ENCODE measurements at regions not wholly inside any gene's neighbourhood (a gene's known extent, or its start where the extent isn't known, plus 50 kb on each side); places are given as distances from the start of the nearest gene placed in this dataset.
"Not testable (repeated sequence)": the region's sequence is repeated elsewhere in the genome, so short reads cannot be mapped to it uniquely, and the experiment has no call there.

DNA sequence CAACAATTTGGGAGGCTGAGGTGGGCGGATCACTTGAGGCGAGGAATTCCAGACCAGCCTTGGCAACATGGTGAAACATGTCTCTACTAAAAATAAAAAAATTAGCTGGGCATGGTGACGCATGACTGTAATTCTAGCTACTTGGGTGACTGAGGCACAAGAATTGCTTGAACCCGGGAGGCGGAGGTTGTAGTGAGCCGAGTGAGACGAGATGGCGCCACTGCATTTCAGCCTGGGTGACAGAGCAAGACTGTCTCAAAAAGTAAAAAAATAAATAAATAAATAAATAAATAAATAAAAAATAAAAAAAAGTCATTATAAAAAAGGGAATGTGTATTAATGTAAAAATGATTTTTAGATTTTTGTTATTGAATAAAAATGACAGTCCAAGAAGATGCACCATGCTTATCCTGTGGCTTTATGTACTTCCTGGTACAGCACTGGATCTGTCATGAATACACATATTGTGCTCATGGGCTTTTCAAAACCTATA, 658.8 kb upstream of the LRRN3 start:
- no peak for DNase-seq

DNA sequence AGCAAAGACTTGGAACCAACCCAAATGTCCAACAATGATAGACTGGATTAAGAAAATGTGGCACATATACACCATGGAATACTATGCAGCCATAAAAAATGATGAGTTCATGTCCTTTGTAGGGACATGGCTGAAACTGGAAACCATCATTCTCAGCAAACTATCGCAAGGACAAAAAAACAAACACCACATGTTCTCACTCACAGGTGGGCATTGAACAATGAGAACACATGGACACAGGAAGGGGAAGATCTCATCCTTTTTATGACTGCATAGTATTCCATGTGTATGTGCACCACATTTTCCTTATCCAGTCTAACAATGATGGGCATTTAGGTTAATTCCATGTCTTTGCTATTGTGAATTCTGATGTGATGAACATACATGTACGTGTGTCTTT, 652.0 kb upstream of the LRRN3 start:
- DNase-seq: not testable (repeated sequence)

DNA sequence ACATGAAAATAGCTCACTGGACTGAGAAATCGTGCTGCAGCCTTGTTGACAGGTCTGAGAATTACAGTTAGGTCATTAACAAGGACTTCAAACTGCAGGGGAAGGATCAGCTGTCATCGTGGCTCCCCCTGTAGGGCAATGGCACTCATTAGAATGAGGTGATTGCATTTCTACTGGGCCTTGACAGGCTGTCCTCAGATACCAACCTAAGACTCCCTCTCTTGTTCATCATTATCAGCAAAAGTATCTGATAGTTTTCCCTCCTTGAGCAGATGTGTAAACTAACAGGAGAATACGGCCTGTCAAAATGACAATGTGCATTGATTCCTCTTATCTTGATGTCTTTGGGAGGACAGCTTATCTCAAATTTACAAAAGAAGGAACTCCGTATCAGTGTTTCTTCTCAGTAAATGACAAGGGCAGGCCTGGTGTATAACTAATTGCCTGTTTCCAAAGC, 648.5 kb upstream of the LRRN3 start:
- peak; percentile 44 for DNase-seq

DNA sequence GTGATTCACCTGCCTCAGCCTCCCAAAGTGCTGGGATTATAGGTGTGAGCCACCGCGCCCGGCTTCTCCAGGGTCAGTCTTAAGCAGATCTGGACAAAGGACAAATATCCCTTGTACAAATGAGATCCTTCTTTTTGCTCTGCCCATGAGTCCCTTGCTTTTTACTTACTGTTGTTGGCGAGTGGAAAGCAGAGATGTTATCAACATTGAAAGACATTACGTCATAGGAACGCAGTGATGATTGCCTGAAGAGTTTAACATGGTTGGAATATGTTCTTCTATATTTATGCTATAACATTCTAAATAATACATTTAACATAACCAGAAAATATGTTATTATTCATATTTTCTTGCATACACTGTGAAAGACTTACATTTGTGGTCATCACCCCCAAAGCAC, 644.3 kb upstream of the LRRN3 start:
- no peak for DNase-seq

DNA sequence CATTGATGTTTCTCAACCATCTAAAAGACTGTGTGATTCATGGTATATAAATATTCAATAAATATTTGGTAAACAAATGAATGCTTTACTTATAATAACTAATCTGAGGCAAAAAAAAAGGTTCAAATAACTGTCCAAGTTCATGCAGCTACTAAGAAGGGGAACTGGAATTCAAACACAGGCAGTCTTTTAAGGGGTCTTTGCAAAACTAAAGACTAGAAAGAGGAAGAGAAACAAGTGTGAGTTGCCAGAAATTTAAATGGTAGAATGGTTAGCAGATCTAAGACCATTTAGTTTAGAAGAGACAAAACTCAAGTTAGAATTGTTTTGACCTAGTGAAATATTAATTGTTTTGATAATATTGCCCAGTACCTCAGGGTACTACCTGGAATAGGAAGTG, 642.0 kb upstream of the LRRN3 start:
- peak; percentile 88 for DNase-seq

DNA sequence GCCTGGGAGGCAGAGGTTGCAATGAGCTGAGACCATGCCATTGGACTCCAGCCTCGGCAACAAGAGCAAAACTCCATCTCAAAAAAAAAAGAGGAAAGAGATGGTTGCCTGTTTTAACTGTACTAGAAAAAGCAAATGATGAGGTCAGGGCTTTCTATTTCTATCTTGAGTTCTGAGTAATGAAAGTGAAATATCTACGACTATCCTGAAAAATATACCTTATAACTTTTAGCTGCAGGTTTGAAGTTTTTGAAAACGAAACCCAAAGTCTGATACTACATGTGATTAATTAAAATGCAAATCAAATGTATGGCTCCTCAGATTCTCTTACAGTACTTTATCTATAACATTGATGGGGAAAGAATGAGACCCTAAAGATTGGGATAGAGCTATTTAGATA, 636.2 kb upstream of the LRRN3 start:
- peak; percentile 40 for DNase-seq

DNA sequence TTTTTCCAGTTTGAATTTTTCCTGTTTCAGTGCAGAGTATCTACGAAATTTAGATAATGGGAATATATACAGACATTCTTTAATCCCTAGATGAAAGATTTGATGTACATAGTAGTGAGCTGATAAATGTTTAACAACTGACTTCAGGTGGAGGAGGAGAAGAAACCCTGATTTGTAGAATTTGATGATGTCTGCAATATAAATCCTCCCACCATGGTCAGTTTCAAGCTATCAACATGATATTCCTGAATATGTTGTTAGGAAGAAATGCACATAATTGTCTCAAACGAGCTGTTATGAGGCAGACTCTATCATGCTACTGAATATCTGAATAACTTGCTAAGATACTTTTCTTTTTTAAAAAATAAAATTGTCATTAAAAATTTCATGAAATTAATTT, 629.3 kb upstream of the LRRN3 start:
- no peak for DNase-seq

DNA sequence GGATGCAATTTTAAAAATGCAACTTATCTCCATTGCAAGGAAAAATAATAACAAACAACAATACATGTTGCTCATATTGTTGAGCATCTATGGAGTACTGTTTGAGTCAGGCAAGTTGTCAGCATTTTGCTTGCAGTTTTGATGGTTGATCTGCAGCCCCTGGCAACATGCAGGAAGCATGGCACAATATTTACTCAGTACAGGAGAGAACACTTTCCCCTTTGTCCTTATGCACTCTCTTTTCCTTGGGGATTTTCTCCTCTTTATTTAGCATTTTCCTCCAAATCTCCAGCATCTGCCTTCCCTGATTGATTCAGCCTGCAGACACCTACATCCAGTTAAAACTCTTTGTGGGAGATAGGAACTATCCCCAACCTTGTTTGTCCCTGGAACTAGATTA, 620.5 kb upstream of the LRRN3 start:
- DNase-seq: no peak

DNA sequence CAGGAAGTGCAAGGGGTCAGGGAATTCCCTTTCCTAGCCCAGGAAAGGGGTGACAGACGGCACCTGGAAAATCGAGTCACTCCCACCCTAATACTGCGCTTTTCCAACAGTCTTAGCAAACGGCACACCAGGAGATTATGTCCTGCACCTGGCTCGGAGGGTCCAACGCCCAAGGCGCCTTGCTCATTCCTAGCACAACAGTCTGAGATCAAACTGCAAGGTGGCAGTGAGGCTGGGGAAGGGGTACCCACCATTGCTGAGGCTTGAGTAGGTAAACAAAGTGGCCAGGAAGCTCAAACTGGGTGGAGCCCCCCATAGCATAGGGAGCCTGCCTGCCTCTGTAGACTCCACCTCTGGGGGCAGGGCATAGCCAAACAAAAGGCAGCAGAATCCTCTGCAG, 618.5 kb upstream of the LRRN3 start:
- not testable (repeated sequence) for DNase-seq

DNA sequence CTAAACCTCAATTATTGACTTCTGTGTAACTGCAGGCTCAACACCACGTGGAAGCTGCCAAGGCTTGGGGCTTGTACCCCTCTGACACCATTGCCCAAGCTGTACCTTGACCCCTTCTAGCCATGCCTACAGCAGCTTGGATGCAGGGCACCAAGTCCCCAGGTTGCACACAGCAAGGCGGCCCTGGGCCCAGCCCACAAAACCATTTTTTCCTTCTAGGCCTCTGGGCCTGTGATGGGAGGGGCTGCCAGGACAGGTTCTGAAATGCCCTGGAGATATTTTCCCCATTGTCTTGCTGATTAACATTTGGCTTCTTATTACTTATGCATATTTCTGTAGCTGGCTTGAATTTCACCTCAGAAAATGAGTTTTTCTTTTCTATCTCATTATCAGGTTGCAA, 610.0 kb upstream of the LRRN3 start:
- no peak for DNase-seq

DNA sequence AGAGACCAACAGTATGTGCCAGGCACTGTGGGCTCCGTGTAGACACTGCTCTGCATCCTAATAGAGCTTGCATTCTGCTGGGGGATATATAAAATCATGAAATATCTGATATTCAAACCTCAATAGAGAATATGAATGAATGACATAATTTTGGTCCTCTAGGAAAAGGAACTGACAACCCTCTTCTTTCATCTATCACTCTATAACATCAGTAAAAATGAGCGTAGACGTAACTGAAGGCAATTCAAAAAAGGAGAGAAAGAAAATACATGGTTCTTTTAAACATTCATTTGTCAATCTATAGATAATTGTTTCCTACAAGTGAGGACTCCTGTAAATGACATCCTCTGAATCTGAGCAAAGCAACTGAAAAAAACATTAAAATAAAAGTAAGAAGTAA, 607.4 kb upstream of the LRRN3 start:
- no peak for DNase-seq

DNA sequence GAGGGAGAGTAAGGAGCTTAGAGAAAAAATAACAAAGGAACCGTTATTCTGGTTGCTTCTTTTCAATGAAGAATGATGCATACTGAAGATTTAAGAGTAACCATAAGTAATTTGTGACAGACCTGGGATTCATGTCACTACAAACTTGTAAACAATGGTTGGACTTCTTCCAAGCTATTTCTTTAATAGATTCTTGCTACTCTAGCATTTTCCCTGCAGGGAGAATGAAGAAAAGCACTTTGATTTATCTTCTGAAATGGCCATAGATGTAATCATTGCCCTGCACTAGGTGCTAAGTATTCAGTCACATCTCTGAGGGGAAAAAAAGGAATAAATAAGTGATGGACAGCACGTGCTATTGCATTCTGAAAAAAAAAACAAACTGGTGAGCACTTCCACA, 606.6 kb upstream of the LRRN3 start:
- DNase-seq: no peak

DNA sequence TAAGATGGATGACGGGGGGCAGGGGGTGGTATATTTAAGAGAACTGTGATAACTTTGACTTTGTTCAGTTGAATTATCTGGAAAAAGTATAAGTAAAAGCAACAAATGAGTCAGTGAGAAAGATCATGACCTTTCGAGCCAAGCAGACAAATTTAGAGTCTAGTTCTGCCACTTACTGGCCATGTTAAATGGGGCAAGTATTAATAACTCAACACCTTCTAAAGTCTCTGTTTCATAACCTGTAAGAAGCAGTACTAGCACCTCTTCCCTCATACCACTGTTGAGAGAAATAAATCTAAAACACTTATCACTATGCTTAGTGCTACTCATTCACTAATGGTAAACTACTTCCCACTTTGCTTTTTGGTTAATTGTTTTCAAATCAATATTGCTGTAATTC, 604.4 kb upstream of the LRRN3 start:
- no peak for DNase-seq

DNA sequence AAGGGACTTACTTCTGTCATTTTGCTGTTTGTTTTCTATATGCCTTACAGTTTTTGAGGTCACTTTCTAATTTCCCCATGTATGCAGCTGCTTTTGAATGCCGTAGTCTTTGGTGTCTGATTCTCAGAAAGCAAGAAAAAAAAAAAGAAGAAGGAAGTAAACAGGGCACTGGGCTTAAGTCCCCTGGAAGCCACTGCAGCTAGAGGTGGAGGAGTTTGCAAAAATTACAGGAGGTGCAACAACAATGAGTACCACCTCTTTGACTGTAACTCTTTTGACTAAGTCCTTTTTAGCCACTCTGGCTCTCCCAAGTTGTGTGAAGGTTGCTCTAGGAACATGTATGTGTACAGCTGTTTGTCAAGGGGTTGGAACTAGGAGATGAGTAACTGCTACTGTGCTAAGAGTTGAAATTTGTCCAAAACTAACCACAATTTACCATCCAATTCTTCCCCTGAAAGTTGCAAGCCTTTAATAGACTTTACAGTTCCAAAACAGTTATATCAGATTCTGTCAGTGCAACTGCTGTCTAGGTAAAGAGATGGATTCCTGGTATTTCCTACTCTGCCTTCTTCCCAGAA, 588.0 kb upstream of the LRRN3 start:
- DNase-seq: peak; percentile 92

DNA sequence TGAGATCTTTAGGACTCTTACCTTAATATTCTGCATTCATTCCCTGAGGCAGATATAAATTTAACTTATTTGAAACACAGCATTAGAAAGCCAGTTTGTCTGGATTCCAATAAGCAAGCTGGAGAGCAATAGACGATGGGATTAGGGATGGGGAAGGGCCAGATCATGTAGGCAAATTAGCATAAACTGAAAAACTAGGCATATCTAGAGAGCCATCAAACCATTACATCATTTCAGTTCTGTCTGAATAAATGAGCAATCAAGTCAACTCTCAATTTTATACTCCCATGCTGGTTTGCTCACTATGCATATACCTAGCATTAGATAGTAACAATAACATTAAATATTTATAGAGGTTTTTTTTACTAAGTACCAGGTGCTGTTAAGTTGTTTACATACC, 583.6 kb upstream of the LRRN3 start:
- DNase-seq: no peak

DNA sequence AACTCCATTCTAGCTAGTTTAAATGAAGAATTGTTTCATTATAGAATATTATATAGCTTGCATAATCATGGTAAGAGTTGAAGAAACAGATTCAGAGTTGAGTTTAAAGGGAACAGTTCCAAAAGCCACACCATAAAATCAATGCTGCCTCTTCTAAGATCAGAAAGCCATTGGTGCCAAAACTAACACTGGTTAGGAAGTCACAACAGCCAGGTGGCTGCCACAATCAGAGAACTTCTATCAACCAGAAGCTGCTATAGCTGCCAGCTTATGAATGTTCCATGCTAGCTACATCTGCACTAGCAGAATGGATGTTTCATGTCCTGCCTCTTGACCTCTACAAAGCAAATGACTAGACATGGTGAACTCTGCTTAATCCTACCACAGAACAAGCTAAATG, 583.1 kb upstream of the LRRN3 start:
- DNase-seq: no peak

DNA sequence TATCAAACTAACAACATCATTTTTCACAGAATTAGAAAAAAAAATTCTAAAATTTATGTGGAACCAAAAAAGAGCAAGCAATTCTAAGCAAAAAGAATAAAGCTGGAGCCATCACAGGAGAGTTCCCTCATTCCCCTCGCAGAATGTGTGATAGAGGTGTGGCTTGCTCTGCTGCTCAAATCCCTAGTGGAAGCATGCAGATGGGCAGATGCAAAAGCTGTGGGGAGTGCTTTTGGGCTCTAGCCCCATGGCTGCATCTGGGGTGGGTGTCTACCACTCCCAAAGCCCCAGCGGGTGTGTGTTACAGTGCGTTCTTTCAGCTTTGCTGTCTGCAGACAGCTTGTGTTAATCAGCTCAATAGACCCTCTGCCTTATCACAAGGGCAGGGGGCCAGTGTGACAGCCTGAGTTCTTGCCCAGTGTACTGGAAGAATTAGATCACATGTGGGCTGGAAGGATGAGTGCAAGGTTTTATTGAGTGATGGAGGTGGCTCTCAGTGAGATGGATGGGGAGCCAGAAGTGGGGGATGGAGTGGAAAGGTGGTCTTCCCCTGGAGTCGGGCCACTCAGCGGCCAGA, 575.9 kb upstream of the LRRN3 start:
- not testable (repeated sequence) for DNase-seq

DNA sequence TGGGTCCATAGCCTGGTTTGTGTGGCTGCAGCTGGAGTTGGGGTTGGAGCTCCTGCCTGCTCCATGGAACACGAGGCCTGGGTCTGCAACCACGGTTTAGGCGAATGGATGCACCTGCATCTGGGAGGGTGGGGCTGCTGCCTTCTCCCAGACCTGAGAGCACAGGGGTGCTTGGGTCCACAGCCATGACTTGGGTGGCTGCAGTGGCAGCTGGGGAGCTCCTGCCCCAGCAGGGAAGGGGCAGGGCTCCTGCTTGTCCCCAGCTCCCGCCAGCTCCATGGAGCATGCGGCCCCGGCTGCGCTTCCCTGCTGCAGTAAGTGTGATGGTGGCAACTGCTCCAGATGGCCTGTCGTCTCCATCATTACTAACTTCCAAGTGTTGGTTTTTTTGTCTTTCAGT, 571.1 kb upstream of the LRRN3 start:
- DNase-seq: no peak

DNA sequence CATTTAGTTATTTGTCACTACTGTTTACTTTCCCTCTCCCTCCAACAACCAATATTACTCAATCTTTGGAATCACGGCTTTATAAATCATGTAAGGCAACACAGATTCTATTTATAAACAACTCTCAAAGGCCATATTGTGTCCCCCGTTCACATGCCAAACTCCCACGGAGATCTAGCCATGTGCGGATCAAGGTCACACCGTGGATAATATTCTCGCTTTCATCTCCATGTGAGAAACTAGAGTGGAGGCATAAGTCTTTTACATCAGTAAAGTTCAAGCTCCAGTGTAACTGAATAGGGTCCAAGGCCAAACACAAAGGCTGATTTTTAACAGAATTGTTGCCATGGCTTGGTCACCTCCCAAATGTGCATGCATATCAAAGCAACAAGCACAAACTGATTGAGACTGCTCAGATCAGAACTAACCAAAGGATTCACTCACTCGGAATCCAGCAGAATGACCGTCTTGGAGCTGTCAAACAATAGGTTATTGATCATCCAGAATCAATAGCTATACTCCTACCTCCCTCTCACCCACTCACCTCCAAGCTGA, 569.5 kb upstream of the LRRN3 start:
- DNase-seq: no peak

DNA sequence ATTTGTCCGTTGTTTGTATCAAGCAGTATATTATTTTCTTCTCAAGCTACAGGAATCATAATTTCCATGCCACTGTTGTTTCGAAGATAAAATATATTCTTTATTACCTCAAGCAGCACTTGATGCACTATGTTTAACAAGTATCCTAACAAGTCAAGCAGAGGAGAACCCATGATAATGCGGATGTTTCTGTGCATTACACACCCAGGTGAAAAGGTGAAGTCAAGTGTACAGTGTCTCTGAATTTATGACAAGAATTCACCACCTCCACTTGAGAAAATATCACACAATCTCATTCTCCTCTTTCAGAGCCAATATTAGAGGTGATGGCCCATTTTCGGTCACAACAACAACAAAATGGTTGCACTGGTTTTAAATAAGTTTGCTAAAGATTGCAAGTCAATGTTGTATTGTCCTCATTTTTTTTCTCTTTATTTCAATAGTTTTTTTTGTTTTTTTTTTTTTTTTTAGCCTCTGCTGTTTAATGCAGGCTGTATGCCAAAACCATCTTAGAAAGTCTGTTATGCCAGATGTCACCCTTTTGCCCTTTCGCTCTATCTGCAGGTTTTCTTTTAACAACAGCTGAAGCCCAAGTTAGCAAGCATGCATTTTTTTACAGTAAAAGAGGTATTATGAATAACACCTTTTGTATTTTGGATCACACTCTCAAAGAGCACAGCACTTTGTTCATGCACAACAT, 568.7 kb upstream of the LRRN3 start:
- no peak for DNase-seq

DNA sequence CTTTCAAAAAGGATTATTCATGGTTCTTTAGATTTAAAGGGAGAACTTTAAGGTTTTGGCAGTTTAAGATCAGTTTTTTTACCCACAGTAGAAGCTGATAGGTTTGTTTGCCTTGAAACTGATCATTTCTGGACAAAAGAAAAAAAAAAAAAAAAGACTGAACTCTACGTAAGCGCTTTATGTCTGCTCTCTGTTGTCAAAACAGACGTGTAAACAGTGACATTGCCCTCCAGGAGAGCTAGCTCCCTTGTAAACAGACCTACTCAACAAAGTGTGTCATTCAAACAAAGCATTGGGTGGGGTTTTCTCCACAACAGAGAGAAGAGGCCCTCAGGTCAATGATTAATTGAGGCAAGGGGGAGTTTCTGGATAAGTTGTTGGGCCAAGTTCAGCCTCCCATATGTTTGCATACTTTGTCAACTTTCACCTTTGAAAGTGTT, 568.1 kb upstream of the LRRN3 start:
- DNase-seq: no peak

DNA sequence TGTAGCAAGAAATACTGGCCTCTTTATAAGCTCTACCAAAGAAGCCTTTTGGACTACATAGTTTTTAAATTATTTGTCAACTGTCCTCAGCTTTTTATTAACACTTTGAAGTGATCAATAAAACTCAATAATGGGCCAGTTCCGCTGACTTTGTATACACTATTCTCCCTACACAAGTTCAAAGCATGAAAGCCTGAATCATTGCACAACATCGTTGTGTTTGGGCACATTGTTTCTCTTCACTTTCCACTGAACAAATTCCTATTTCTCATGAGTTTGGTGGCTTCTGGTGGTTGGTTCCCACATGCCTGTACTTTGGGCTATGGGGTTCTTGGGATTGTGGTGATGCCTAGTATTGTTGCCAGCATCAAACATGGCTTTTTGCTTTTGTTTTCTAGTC, 561.8 kb upstream of the LRRN3 start:
- DNase-seq: no peak

DNA sequence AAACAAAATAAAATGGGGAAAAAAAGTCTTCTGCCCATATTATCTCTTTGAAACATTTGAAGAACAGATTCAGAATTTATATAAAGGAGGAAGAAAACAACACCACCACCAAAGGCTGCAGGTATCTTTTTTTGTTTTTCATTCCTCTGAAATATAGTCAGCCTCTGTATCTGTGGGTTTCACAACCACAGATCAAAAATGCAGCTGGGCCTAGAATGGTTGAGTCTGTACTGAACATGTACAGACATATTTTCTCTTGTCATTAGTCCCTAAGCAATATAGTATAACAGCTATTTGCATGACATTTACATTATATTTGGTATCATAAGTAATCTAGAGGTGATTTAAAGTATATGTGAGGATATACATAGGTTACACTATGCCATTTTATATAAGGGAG, 559.7 kb upstream of the LRRN3 start:
- no peak for DNase-seq

DNA sequence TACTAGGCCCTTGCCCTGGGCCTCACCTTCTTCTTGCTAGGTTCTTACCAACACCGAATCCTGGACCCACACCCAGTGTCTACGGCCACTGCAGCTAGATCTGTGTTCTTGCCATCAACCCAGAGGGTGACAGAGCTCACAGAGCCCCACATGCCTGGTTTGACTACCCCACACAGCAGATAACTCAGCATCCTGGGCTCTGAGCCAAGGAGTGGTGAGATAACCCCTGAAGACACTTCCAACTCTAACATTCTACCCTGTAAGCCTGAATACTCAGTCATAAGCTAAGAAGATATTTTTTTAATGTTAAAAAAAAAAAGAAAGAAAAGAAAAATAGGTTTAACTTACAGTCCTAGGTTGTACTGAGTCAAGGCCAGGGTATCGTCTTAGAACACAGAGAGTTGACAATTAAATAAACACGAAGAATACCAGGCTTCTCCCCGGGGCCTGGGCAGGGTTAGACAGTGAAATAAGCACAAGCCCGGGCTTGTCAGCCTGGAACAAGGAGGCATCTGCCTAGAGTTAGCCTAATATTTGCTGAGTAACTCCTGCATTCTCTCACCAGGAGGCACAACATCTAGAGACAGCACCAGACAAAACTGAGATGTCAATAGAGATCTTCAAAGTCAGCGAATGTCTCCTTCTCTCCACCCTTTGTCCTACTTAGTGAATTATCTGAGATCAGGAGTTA, 556.5 kb upstream of the LRRN3 start:
- DNase-seq: no peak
